Colonic mucosa (tissue), 4 donors: ENCODE measurements at regions not wholly inside any gene's neighbourhood (a gene's known extent, or its start where the extent isn't known, plus 50 kb on each side); places are given as distances from the start of the nearest gene placed in this dataset.

Source experiments
- DNase-seq: peaks from one replicate; pipeline ENCODE4 v3.0.0-alpha.2; 2020
- H3K27ac ChIP-seq: fragments of 200-600 bp; one replicate; pipeline ENCODE4 v1.8.0; 2021
- H3K27me3 ChIP-seq: fragments of 200-600 bp; one replicate; pipeline ENCODE4 v1.8.0; 2021
- H3K36me3 ChIP-seq: fragments of 200-600 bp; one replicate; pipeline ENCODE4 v1.8.0; 2021
- H3K4me1 ChIP-seq: fragments of 200-600 bp; one replicate; pipeline ENCODE4 v1.8.0; 2021; ENCODE audit warnings: mild to moderate bottlenecking
- H3K4me3 ChIP-seq: fragments of 200-600 bp; one replicate; pipeline ENCODE4 v1.8.0; 2021
- H3K9ac ChIP-seq, 2 donors: one replicate each; pipeline ENCODE4 v1.7.0; 2013; ENCODE audit warnings: control low read depth in 2 of 2, low read depth in 2 of 2, low read length in 2 of 2
- H3K9me3 ChIP-seq: fragments of 200-600 bp; one replicate; pipeline ENCODE4 v1.8.0; 2021
- CTCF ChIP-seq: fragments of 200-600 bp; IDR thresholded peaks from one replicate; pipeline ENCODE4 v1.8.0; 2022; ENCODE audit warnings: antibody characterized with exemption, mild to moderate bottlenecking
- intact Hi-C: fragments of 100-400 bp; cut with DNase I; formaldehyde crosslinking; loops from one replicate; pipeline ENCODE4 v1.14.1; 2022
- donor health status: healthy.
- donor health status: DM: no; HTN: no; CAD: no.
- donor health status: DM: no; HTN: no; CAD: no.

- no peaks in the 10 kb centered on the region for H3K4me1 ChIP-seq
- H3K27me3 ChIP-seq = no peaks in the 10 kb centered on the region
- H3K36me3 ChIP-seq = no peaks in the 10 kb centered on the region
- no peak for TF ChIP-seq CTCF
- intact Hi-C loops = no loop called here
- no peak overlapping the region for H3K4me3 ChIP-seq
- no peaks in the 10 kb centered on the region for H3K9me3 ChIP-seq
- no peak for DNase-seq
- H3K9ac ChIP-seq = no peak overlapping the region
- no peak overlapping the region for H3K27ac ChIP-seq
Observed at GRCh38 chr18:78862395-78862794, 117.2 kb upstream of the SALL3 start.

GRCh38 chr18:78865056-78865598 lies 114.5 kb upstream of the SALL3 start:
- no peak overlapping the region for H3K9ac ChIP-seq
- H3K36me3 ChIP-seq = no peaks in the 10 kb centered on the region
- intact Hi-C loops = no loop called here
- no peak for DNase-seq
- no peaks in the 10 kb centered on the region for H3K9me3 ChIP-seq
- H3K27me3 ChIP-seq = no peaks in the 10 kb centered on the region
- no peak overlapping the region for H3K27ac ChIP-seq
- H3K4me3 ChIP-seq = no peak overlapping the region
- H3K4me1 ChIP-seq = no peaks in the 10 kb centered on the region
- TF ChIP-seq CTCF = no peak

GRCh38 chr18:78865771-78866310 lies 113.8 kb upstream of the SALL3 start:
- Histone ChIP-seq H3K4me1 (no peaks in the 10 kb centered on the region), H3K9me3 (no peaks in the 10 kb centered on the region), H3K27ac (no peak overlapping the region), H3K9ac (no peak overlapping the region), H3K27me3 (no peaks in the 10 kb centered on the region), H3K4me3 (no peak overlapping the region), H3K36me3 (no peaks in the 10 kb centered on the region)
- intact Hi-C loops = no loop called here
- DNase-seq = no peak
- TF ChIP-seq CTCF = no peak

- no peaks in the 10 kb centered on the region for H3K36me3 ChIP-seq
- no peaks in the 10 kb centered on the region for H3K27me3 ChIP-seq
- no peak overlapping the region for H3K9ac ChIP-seq
- intact Hi-C loops = no loop called here
- H3K27ac ChIP-seq = no peak overlapping the region
- no peak for DNase-seq
- no peaks in the 10 kb centered on the region for H3K9me3 ChIP-seq
- no peaks in the 10 kb centered on the region for H3K4me1 ChIP-seq
- no peak overlapping the region for H3K4me3 ChIP-seq
- TF ChIP-seq CTCF = no peak
Observed at GRCh38 chr18:78867131-78867530, 112.5 kb upstream of the SALL3 start.

GRCh38 chr18:78868330-78869316 lies 111.0 kb upstream of the SALL3 start:
- DNase-seq = no peak
- Histone ChIP-seq H3K4me1 (no peaks in the 10 kb centered on the region), H3K9ac (no peak overlapping the region), H3K9me3 (no peaks in the 10 kb centered on the region), H3K36me3 (no peaks in the 10 kb centered on the region), H3K27ac (no peak overlapping the region), H3K27me3 (no peaks in the 10 kb centered on the region), H3K4me3 (no peak overlapping the region)
- intact Hi-C loops = no loop called here
- TF ChIP-seq CTCF = no peak
